ENCODE measurements at regions not wholly inside any gene's neighbourhood (a gene's known extent, or its start where the extent isn't known, plus 50 kb on each side); places are given as distances from the start of the nearest gene placed in this dataset.

- DNase-seq (ENCODE audit: low read depth, low spot score) (no peak), ATAC-seq (no peak)
- intact Hi-C loops (cut with micrococcal nuclease; ENCODE audit: unreplicated experiment) (no loop called here), in situ Hi-C loops (cut with HindIII; ENCODE audit: low pct_unique_long_range_greater_than_20kb, low sequenced_read_pairs) (no loop called here)
- Histone ChIP-seq H3K36me3 (ENCODE audit: control insufficient read depth, insufficient read depth, low read length) (no peaks in the 10 kb centered on the region), H3K27ac (ENCODE audit: low read length) (no peak overlapping the region), H3K9me3 (ENCODE audit: control insufficient read depth, insufficient read depth, low read depth, low read length) (no peaks in the 10 kb centered on the region), H3K4me1 (ENCODE audit: control insufficient read depth, insufficient read depth, low read length) (no peaks in the 10 kb centered on the region), H3K4me3 (ENCODE audit: low read depth in 2 of 2, low read length in 2 of 2) (no peak overlapping the region), H3K27me3 (ENCODE audit: control insufficient read depth, insufficient read depth, low read length) (no peaks in the 10 kb centered on the region)
- CTCF ChIA-PET = no interaction called here
- BruUV-seq (replicated peaks) = no TSS peak
- POLR2A ChIA-PET = no interaction called here
- no peak for TF ChIP-seq SIN3A (IDR thresholded peaks at IDR 0.05; ENCODE audit: borderline replicate concordance, insufficient read depth, low read depth, low read length)
- no peak for TF ChIP-seq POLR2AphosphoS5 (IDR thresholded peaks at IDR 0.05; ENCODE audit: low read depth, low read length)
- no peak for TF ChIP-seq TCF7L2 (IDR thresholded peaks at IDR 0.05; ENCODE audit: low read depth, low read length)
- TF ChIP-seq, protein P1, sequence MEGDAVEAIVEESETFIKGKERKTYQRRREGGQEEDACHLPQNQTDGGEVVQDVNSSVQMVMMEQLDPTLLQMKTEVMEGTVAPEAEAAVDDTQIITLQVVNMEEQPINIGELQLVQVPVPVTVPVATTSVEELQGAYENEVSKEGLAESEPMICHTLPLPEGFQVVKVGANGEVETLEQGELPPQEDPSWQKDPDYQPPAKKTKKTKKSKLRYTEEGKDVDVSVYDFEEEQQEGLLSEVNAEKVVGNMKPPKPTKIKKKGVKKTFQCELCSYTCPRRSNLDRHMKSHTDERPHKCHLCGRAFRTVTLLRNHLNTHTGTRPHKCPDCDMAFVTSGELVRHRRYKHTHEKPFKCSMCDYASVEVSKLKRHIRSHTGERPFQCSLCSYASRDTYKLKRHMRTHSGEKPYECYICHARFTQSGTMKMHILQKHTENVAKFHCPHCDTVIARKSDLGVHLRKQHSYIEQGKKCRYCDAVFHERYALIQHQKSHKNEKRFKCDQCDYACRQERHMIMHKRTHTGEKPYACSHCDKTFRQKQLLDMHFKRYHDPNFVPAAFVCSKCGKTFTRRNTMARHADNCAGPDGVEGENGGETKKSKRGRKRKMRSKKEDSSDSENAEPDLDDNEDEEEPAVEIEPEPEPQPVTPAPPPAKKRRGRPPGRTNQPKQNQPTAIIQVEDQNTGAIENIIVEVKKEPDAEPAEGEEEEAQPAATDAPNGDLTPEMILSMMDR (IDR thresholded peaks at IDR 0.05) = no peak
- TF ChIP-seq, protein P2, sequence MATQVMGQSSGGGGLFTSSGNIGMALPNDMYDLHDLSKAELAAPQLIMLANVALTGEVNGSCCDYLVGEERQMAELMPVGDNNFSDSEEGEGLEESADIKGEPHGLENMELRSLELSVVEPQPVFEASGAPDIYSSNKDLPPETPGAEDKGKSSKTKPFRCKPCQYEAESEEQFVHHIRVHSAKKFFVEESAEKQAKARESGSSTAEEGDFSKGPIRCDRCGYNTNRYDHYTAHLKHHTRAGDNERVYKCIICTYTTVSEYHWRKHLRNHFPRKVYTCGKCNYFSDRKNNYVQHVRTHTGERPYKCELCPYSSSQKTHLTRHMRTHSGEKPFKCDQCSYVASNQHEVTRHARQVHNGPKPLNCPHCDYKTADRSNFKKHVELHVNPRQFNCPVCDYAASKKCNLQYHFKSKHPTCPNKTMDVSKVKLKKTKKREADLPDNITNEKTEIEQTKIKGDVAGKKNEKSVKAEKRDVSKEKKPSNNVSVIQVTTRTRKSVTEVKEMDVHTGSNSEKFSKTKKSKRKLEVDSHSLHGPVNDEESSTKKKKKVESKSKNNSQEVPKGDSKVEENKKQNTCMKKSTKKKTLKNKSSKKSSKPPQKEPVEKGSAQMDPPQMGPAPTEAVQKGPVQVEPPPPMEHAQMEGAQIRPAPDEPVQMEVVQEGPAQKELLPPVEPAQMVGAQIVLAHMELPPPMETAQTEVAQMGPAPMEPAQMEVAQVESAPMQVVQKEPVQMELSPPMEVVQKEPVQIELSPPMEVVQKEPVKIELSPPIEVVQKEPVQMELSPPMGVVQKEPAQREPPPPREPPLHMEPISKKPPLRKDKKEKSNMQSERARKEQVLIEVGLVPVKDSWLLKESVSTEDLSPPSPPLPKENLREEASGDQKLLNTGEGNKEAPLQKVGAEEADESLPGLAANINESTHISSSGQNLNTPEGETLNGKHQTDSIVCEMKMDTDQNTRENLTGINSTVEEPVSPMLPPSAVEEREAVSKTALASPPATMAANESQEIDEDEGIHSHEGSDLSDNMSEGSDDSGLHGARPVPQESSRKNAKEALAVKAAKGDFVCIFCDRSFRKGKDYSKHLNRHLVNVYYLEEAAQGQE (IDR thresholded peaks at IDR 0.05; ENCODE audit: insufficient read depth in 1 of 2, low read depth in 2 of 2, low read length in 1 of 2) = no peak
Observed at GRCh38 chr4:66052426-66052825, 382.1 kb upstream of the EPHA5 start.

DNA sequence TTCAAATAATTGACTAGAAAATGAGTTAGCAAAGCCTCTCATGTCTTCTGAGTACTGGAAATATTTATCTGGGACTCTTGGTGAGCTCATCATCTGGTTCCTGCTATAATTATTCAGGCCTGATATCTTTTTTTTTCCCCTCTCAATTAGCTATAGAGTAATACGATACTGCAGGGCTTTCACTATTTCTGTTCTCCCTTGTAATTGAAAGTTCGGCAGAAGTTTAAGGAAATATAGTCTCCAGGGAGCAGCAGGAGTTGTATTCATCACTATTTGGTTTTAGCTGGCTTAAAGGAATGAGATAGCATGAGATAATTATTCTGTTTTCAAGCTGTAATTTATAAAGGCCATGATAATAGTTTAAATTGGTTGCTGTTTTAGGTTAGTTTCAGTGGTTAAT lies 378.6 kb upstream of the EPHA5 start:
- no peaks in the 10 kb centered on the region for H3K4me1 ChIP-seq (ENCODE audit: control insufficient read depth, insufficient read depth, low read length)
- POLR2A ChIA-PET = no interaction called here
- no TSS peak for BruUV-seq (replicated peaks)

More for the DNA sequence above, 378.6 kb upstream of the EPHA5 start:
- H3K4me3 ChIP-seq (ENCODE audit: low read depth in 2 of 2, low read length in 2 of 2) = no peak overlapping the region
- TF ChIP-seq, protein P2 (IDR thresholded peaks at IDR 0.05; ENCODE audit: insufficient read depth in 1 of 2, low read depth in 2 of 2, low read length in 1 of 2) = no peak
- TF ChIP-seq SIN3A (IDR thresholded peaks at IDR 0.05; ENCODE audit: borderline replicate concordance, insufficient read depth, low read depth, low read length) (no peak), POLR2AphosphoS5 (IDR thresholded peaks at IDR 0.05; ENCODE audit: low read depth, low read length) (no peak), TCF7L2 (IDR thresholded peaks at IDR 0.05; ENCODE audit: low read depth, low read length) (no peak)
- TF ChIP-seq, protein P1 (IDR thresholded peaks at IDR 0.05) = no peak
- no peak overlapping the region for H3K27ac ChIP-seq (ENCODE audit: low read length)
- ATAC-seq (no peak), DNase-seq (ENCODE audit: low read depth, low spot score) (no peak)
- H3K27me3 ChIP-seq (ENCODE audit: control insufficient read depth, insufficient read depth, low read length) = no peaks in the 10 kb centered on the region
- CTCF ChIA-PET = no interaction called here
- intact Hi-C loops (cut with micrococcal nuclease; ENCODE audit: unreplicated experiment) = no loop called here
- H3K36me3 ChIP-seq (ENCODE audit: control insufficient read depth, insufficient read depth, low read length) = no peaks in the 10 kb centered on the region
- in situ Hi-C loops (cut with HindIII; ENCODE audit: low pct_unique_long_range_greater_than_20kb, low sequenced_read_pairs) = no loop called here
- no peaks in the 10 kb centered on the region for H3K9me3 ChIP-seq (ENCODE audit: control insufficient read depth, insufficient read depth, low read depth, low read length)

Measured in Panc1 (cell line).